ENCODE measurements at regions not wholly inside any gene's neighbourhood (a gene's known extent, or its start where the extent isn't known, plus 50 kb on each side); places are given as distances from the start of the nearest gene placed in this dataset.

DNA sequence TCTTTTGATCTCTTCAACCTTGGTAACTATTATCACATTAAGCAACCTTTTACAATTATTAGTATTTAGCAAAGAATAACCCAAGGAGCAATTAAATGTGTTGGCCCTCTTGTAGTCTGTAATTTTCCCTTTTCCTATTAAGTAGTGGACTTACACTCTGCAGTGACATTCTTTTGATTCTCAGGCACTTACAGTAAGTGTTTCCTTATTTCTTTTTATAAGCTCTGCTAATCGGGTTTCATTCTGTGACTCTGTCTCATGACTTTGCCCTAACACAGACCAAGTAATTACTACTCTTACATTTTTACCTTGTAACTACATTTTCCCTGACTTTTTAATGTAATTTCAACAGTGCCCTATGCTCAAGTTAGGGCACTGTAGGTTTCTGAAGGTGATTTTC, 104.0 kb upstream of the EPHA7 start:
- Histone ChIP-seq H3K27me3 (ENCODE audit: control insufficient read depth, insufficient read depth, low read length) (no peaks in the 10 kb centered on the region), H3K36me3 (ENCODE audit: control insufficient read depth, insufficient read depth, low read length) (no peaks in the 10 kb centered on the region), H3K4me1 (ENCODE audit: control insufficient read depth, insufficient read depth, low read length) (no peaks in the 10 kb centered on the region), H3K27ac (ENCODE audit: low read length) (no peak overlapping the region), H3K4me3 (ENCODE audit: low read depth in 2 of 2, low read length in 2 of 2) (no peak overlapping the region), H3K9me3 (ENCODE audit: control insufficient read depth, insufficient read depth, low read depth, low read length) (no peaks in the 10 kb centered on the region)
- intact Hi-C loops (cut with micrococcal nuclease; ENCODE audit: unreplicated experiment) = no loop called here
- ChIA-PET CTCF (no interaction called here), POLR2A (no interaction called here)
- BruUV-seq (replicated peaks) = no TSS peak
- in situ Hi-C loops (cut with HindIII; ENCODE audit: low pct_unique_long_range_greater_than_20kb, low sequenced_read_pairs) = no loop called here
- ATAC-seq (no peak), DNase-seq (ENCODE audit: low read depth, low spot score) (no peak)
- TF ChIP-seq, protein P1, sequence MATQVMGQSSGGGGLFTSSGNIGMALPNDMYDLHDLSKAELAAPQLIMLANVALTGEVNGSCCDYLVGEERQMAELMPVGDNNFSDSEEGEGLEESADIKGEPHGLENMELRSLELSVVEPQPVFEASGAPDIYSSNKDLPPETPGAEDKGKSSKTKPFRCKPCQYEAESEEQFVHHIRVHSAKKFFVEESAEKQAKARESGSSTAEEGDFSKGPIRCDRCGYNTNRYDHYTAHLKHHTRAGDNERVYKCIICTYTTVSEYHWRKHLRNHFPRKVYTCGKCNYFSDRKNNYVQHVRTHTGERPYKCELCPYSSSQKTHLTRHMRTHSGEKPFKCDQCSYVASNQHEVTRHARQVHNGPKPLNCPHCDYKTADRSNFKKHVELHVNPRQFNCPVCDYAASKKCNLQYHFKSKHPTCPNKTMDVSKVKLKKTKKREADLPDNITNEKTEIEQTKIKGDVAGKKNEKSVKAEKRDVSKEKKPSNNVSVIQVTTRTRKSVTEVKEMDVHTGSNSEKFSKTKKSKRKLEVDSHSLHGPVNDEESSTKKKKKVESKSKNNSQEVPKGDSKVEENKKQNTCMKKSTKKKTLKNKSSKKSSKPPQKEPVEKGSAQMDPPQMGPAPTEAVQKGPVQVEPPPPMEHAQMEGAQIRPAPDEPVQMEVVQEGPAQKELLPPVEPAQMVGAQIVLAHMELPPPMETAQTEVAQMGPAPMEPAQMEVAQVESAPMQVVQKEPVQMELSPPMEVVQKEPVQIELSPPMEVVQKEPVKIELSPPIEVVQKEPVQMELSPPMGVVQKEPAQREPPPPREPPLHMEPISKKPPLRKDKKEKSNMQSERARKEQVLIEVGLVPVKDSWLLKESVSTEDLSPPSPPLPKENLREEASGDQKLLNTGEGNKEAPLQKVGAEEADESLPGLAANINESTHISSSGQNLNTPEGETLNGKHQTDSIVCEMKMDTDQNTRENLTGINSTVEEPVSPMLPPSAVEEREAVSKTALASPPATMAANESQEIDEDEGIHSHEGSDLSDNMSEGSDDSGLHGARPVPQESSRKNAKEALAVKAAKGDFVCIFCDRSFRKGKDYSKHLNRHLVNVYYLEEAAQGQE (IDR thresholded peaks at IDR 0.05; ENCODE audit: insufficient read depth in 1 of 2, low read depth in 2 of 2, low read length in 1 of 2) = no peak
- no peak for TF ChIP-seq SIN3A (IDR thresholded peaks at IDR 0.05; ENCODE audit: borderline replicate concordance, insufficient read depth, low read depth, low read length)
- no peak for TF ChIP-seq POLR2AphosphoS5 (IDR thresholded peaks at IDR 0.05; ENCODE audit: low read depth, low read length)
- TF ChIP-seq, protein P2, sequence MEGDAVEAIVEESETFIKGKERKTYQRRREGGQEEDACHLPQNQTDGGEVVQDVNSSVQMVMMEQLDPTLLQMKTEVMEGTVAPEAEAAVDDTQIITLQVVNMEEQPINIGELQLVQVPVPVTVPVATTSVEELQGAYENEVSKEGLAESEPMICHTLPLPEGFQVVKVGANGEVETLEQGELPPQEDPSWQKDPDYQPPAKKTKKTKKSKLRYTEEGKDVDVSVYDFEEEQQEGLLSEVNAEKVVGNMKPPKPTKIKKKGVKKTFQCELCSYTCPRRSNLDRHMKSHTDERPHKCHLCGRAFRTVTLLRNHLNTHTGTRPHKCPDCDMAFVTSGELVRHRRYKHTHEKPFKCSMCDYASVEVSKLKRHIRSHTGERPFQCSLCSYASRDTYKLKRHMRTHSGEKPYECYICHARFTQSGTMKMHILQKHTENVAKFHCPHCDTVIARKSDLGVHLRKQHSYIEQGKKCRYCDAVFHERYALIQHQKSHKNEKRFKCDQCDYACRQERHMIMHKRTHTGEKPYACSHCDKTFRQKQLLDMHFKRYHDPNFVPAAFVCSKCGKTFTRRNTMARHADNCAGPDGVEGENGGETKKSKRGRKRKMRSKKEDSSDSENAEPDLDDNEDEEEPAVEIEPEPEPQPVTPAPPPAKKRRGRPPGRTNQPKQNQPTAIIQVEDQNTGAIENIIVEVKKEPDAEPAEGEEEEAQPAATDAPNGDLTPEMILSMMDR (IDR thresholded peaks at IDR 0.05) = no peak
- TF ChIP-seq TCF7L2 (IDR thresholded peaks at IDR 0.05; ENCODE audit: low read depth, low read length) = no peak

DNA sequence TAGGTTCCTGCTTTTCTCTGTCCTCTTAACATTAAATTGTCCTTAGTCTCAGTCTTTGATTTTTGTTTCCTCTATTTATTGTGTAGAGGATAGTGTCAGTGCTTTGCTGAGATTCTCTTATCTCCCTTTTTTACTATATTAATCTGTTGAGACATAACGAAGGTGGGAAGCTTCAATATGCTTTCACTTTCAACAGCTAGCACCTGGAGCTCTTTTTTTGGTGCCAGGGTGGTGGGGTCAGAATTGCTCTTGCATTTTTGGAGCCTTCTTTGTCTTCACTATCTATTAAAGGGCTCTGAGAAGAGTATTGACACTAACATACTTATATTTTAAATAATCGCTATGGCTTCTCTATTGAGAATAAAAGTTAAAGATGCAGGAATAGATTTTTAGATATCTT, 97.1 kb upstream of the EPHA7 start:
- Histone ChIP-seq H3K36me3 (ENCODE audit: control insufficient read depth, insufficient read depth, low read length) (no peaks in the 10 kb centered on the region), H3K27ac (ENCODE audit: low read length) (no peak overlapping the region), H3K4me1 (ENCODE audit: control insufficient read depth, insufficient read depth, low read length) (no peaks in the 10 kb centered on the region), H3K9me3 (ENCODE audit: control insufficient read depth, insufficient read depth, low read depth, low read length) (no peaks in the 10 kb centered on the region), H3K27me3 (ENCODE audit: control insufficient read depth, insufficient read depth, low read length) (no peaks in the 10 kb centered on the region), H3K4me3 (ENCODE audit: low read depth in 2 of 2, low read length in 2 of 2) (peak overlapping the region; percentile 2 to 5; a peak in 1 of 4 replicates)
- in situ Hi-C loops (cut with HindIII; ENCODE audit: low pct_unique_long_range_greater_than_20kb, low sequenced_read_pairs) = no loop called here
- CTCF ChIA-PET = no interaction called here
- intact Hi-C loops (cut with micrococcal nuclease; ENCODE audit: unreplicated experiment) = no loop called here
- TF ChIP-seq, protein P2 (IDR thresholded peaks at IDR 0.05) = no peak
- TF ChIP-seq, protein P1 (IDR thresholded peaks at IDR 0.05; ENCODE audit: insufficient read depth in 1 of 2, low read depth in 2 of 2, low read length in 1 of 2) = no peak
- TF ChIP-seq POLR2AphosphoS5 (IDR thresholded peaks at IDR 0.05; ENCODE audit: low read depth, low read length) (no peak), SIN3A (IDR thresholded peaks at IDR 0.05; ENCODE audit: borderline replicate concordance, insufficient read depth, low read depth, low read length) (no peak), TCF7L2 (IDR thresholded peaks at IDR 0.05; ENCODE audit: low read depth, low read length) (no peak)
- POLR2A ChIA-PET = no interaction called here
- BruUV-seq (replicated peaks) = no TSS peak
- ATAC-seq (no peak), DNase-seq (ENCODE audit: low read depth, low spot score) (no peak)
